DND-41 (cell line): ENCODE measurements at regions not wholly inside any gene's neighbourhood (a gene's known extent, or its start where the extent isn't known, plus 50 kb on each side); places are given as distances from the start of the nearest gene placed in this dataset.

ENCODE experiments used
- ATAC-seq: fragments of 200-7000 bp; cut with Tn5 transposase; 3 replicates; pipeline ENCODE4 v1.9.1; 2021; ENCODE audit warnings: low read depth; ENCODE audit not compliant: insufficient read depth
- DNase-seq: peaks from one replicate; pipeline ENCODE4 v3.0.0-alpha.2; 2020
- H2AFZ ChIP-seq: 2 replicates; pipeline ENCODE4 v1.6.0; 2012; ENCODE audit warnings: low read depth, low read length
- H3K27ac ChIP-seq: 2 replicates; pipeline ENCODE4 v1.5.1; 2012; ENCODE audit warnings: low read length, inconsistent platforms
- H3K27me3 ChIP-seq: fragments of 200-600 bp; sonication (generic); 2 replicates; pipeline ENCODE4 v1.6.0; 2012; ENCODE audit warnings: low read length, mild to moderate bottlenecking, inconsistent platforms; ENCODE audit not compliant: insufficient read depth, poor library complexity
- H3K36me3 ChIP-seq: 2 replicates; pipeline ENCODE4 v1.5.1; 2012; ENCODE audit warnings: low read length, inconsistent platforms; ENCODE audit not compliant: insufficient read depth
- H3K4me1 ChIP-seq: 2 replicates; pipeline ENCODE4 v1.5.1; 2012; ENCODE audit warnings: mild to moderate bottlenecking, low read length; ENCODE audit not compliant: insufficient read depth
- H3K4me2 ChIP-seq: 2 replicates; pipeline ENCODE4 v1.6.0; 2012; ENCODE audit warnings: mild to moderate bottlenecking, moderate library complexity, low read length, inconsistent platforms; ENCODE audit not compliant: insufficient read depth
- H3K4me3 ChIP-seq, 2 experiments: fragments of 200-600 bp in 1 of 2; shearing (Covaris generic) in 1 of 2; 2 replicates each; pipeline ENCODE4 v1.5.1; 2012 to 2016; ENCODE audit warnings: inconsistent platforms in 2 of 2, low read length in 2 of 2, mild to moderate bottlenecking in 2 of 2, low read depth in 1 of 2, moderate library complexity in 1 of 2
- H3K79me2 ChIP-seq: 2 replicates; pipeline ENCODE4 v1.6.0; 2012; ENCODE audit warnings: low read length, inconsistent platforms; ENCODE audit not compliant: insufficient read depth
- H3K9ac ChIP-seq: 2 replicates; pipeline ENCODE4 v1.6.0; 2012; ENCODE audit warnings: low read depth, mild to moderate bottlenecking, inconsistent platforms, low read length, moderate library complexity
- H3K9me3 ChIP-seq: 2 replicates; pipeline ENCODE4 v1.5.1; 2012; ENCODE audit warnings: low read length, moderate library complexity, mild to moderate bottlenecking, inconsistent platforms; ENCODE audit not compliant: insufficient read depth, severe bottlenecking
- H4K20me1 ChIP-seq: 2 replicates; pipeline ENCODE4 v1.6.0; 2012; ENCODE audit warnings: low read length; ENCODE audit not compliant: insufficient read depth
- EZH2 ChIP-seq: IDR thresholded peaks from 3 replicates; pipeline ENCODE4 v1.6.1; 2012; ENCODE audit warnings: borderline replicate concordance, low read depth, mild to moderate bottlenecking, moderate library complexity, low read length, inconsistent platforms; ENCODE audit not compliant: severe bottlenecking
- TF ChIP-seq, protein P1 (sequence below): IDR thresholded peaks from 2 replicates; pipeline ENCODE4 v1.5.1; 2012; ENCODE audit warnings: borderline replicate concordance, low read length, moderate library complexity, mild to moderate bottlenecking; ENCODE audit not compliant: poor library complexity, severe bottlenecking; ENCODE audit errors: extremely low read depth

DNA sequence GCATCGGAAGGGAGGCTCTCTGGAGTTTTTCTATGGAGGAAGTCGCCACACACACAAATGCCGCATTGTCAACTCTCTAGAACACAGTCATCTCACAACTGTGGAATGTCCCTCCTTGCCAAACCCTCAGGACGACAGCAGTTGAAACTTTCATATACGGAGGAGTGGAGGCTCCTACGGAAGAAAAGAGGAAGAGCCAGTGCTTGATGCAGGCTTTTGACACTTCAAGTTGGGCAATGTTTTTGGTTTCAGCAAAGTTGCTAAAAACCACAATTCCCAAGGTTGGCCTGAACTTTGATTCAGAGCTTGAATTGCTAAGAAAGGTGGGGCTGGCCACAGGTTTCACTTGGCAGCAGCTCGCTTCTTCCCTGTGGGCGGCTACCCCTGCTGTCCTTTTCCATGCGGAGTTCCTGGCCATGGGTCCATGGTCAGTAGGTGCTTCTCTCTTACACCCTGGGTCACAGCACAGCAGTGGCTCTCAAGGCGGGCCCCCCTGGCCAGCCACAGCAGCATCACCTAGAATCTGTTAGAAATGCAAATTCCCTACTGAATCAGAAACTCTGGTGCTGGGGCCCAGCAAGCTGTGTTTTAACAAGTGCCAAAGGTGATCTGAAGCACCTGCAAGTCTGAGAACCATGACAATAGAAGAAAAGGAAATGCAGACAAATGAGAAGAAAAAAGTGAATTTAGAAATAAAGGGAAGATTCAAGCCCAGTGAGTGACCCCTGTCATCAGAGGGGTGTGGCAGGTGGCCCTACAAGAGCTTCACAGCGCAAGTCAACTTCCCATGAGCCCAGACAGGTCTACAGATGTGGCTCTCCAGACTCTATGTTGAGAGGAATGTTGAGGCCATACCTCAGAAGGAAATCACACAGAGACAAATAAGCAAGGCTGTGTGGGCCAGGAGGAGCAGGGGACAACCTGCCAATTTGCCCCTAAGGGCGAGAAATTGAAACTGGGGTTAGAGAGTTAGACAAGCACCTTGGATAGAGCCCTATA lies 856.4 kb downstream of the RNF144A start:
- Histone ChIP-seq H3K36me3 (no peaks in the 10 kb centered on the region), H3K27ac (no peak overlapping the region), H2AFZ (no peak overlapping the region), H3K27me3 (no peaks in the 10 kb centered on the region), H3K4me2 (no peak overlapping the region), H4K20me1 (no peaks in the 10 kb centered on the region), H3K79me2 (no peaks in the 10 kb centered on the region), H3K9ac (no peak overlapping the region), H3K4me1 (no peaks in the 10 kb centered on the region), H3K4me3 (no peak overlapping the region), H3K9me3 (no peaks in the 10 kb centered on the region)
- DNase-seq (no peak), ATAC-seq (no peak)
- TF ChIP-seq, protein P1, sequence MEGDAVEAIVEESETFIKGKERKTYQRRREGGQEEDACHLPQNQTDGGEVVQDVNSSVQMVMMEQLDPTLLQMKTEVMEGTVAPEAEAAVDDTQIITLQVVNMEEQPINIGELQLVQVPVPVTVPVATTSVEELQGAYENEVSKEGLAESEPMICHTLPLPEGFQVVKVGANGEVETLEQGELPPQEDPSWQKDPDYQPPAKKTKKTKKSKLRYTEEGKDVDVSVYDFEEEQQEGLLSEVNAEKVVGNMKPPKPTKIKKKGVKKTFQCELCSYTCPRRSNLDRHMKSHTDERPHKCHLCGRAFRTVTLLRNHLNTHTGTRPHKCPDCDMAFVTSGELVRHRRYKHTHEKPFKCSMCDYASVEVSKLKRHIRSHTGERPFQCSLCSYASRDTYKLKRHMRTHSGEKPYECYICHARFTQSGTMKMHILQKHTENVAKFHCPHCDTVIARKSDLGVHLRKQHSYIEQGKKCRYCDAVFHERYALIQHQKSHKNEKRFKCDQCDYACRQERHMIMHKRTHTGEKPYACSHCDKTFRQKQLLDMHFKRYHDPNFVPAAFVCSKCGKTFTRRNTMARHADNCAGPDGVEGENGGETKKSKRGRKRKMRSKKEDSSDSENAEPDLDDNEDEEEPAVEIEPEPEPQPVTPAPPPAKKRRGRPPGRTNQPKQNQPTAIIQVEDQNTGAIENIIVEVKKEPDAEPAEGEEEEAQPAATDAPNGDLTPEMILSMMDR = no peak
- TF ChIP-seq EZH2 = no peak

DNA sequence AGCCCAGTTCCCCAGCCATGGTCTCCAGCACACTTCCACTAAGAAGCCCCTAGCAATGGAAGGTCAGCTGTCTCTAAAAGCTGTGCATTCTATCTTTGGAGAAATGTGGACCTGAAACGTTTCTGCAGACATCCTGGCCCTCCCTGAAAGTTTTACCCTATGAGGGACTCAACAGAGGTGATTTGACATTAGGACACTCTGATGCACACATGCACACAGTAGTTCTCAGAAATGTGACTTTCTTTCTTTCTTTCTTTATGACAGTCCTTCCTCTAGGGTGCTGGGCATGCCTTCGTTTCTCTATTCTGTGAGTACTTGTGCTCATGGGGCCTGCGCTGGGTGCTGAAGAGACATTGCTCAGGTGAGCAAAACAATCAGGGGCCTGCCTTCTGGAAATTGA lies 857.3 kb downstream of the RNF144A start:
- Histone ChIP-seq H3K9me3 (no peaks in the 10 kb centered on the region), H3K36me3 (no peaks in the 10 kb centered on the region), H3K4me2 (no peak overlapping the region), H3K4me1 (no peaks in the 10 kb centered on the region), H2AFZ (no peak overlapping the region), H3K27ac (no peak overlapping the region), H3K27me3 (no peaks in the 10 kb centered on the region), H4K20me1 (no peaks in the 10 kb centered on the region), H3K9ac (no peak overlapping the region), H3K4me3 (no peak overlapping the region), H3K79me2 (no peaks in the 10 kb centered on the region)
- no peak for TF ChIP-seq EZH2
- TF ChIP-seq, protein P1 = no peak
- no peak for ATAC-seq
- no peak for DNase-seq

- Histone ChIP-seq H3K9ac (no peak overlapping the region), H3K79me2 (no peaks in the 10 kb centered on the region), H3K27ac (no peak overlapping the region), H3K9me3 (no peaks in the 10 kb centered on the region), H3K4me1 (no peaks in the 10 kb centered on the region), H3K4me2 (no peak overlapping the region), H2AFZ (no peak overlapping the region), H4K20me1 (no peaks in the 10 kb centered on the region), H3K4me3 (no peak overlapping the region), H3K27me3 (no peaks in the 10 kb centered on the region), H3K36me3 (no peaks in the 10 kb centered on the region)
- no peak for DNase-seq
- TF ChIP-seq, protein P1 = no peak
- TF ChIP-seq EZH2 = no peak
- no peak for ATAC-seq
Observed at GRCh38 chr2:7777668-7778067, 860.5 kb downstream of the RNF144A start.
